Activated CD4-positive, alpha-beta T cell treated with anti-CD3 and anti-CD28 coated beads, Interleukin-2, amount 50 U/mL, for 1 hour (primary cell): ENCODE measurements at regions not wholly inside any gene's neighbourhood (a gene's known extent, or its start where the extent isn't known, plus 50 kb on each side); places are given as distances from the start of the nearest gene placed in this dataset.

Source experiments
- DNase-seq: peaks from one replicate; pipeline ENCODE4 v3.0.0-alpha.2; 2020

DNA sequence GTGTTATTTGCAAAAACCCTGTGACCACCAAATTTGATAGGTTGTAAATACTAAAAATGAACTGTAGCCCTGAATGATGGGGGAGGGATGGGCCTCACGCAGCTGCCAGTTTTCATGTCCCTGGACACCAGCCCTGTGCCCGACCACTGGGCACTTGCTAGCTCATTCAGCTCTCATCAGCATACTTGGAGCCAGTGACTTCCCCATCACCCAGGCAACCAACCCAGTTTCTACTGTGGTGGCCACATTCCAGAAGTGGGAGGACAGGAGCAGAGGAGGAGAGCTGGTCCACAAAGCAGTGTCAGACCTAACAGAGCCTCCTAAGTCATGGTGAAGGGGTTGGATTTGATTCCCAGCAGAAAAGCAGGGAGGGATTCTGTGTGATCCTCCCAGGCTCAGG, 128.2 kb downstream of the CPEB2 start:
- DNase-seq = no peak

DNA sequence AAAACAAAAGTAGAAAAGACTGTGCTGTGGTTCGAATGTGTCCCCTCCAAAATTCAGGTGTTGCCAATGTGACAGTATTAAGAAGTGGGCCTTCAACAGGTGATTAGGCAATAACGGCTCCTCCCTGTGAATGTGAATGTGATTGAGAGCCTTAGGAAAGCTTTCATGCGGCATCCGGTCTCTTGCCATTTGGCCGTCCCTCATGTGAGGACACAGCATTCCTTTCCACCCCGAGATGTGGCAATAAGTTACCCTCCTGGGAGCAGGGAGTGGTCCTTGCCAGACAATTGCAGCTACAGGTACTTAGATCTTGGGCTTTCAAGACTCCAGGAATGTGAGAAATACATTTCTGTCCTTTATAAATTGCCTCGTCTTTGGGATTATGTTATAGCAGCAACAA, 129.3 kb downstream of the CPEB2 start:
- DNase-seq = no peak

- no peak for DNase-seq
These were observed 130.5 kb downstream of the CPEB2 start for GRCh38 chr4:15132739-15133138.

GRCh38 chr4:15139599-15139998, 137.3 kb downstream of the CPEB2 start:
- DNase-seq = no peak

DNA sequence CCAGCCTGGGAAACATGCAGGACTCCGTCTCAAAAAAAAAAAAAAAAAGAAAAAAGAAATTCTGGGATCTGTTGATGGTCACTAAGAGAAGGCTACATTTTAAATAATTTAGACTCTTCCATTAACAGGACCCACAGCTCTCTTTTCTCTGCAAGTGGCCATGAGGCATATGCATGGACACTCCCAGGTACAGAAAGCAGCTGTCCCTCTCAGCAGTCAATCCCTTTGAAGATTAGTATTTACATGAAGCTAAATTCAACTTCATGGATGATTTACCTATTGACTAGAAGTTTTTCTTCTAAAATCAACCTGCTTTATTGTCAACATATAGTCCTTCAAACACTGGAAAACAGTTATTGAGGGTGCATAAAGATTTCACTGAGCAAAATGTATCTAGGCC, 139.9 kb downstream of the CPEB2 start:
- DNase-seq = no peak

GRCh38 chr4:15143551-15143950, 141.3 kb downstream of the CPEB2 start:
- no peak for DNase-seq

GRCh38 chr4:15144249-15144966, 142.1 kb downstream of the CPEB2 start:
- no peak for DNase-seq

DNA sequence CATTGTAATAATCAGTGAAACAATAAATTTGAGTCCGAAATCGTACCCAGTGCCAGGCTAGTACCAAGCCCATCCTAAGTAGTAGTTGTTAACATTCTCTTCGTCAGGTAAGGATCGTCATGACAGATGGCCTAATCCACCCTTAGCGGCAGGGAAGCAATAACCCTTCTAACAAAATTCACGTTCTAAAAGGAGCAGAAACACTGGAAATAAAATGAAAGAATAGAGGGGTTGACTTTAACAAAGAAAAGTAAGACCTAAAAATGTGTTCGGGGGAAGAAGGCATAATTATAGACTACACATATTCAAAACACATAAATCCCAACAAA, 142.7 kb downstream of the CPEB2 start:
- no peak for DNase-seq

- DNase-seq = no peak
These were observed 143.4 kb downstream of the CPEB2 start for GRCh38 chr4:15145709-15146108.

DNA sequence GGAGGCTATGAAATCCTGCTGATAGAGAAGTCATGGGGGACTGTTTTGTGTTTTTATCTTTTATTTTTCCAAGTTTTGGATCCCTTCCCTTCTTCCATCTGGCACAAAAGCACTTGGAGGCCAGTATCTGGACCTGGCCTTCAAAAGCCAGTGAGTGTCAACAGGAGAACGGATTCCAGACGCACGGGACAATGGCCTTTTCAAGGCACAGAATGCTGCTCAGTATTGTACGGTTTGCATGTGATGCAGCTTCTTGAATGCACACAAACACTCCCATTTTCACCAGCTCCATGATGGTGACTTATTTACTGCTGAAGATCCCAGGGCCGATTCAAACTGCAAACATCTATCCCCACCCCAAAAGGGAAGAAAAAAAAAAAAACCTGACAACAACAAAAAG, 145.4 kb downstream of the CPEB2 start:
- DNase-seq = no peak

GRCh38 chr4:15148199-15148598, 145.9 kb downstream of the CPEB2 start:
- DNase-seq = no peak

DNA sequence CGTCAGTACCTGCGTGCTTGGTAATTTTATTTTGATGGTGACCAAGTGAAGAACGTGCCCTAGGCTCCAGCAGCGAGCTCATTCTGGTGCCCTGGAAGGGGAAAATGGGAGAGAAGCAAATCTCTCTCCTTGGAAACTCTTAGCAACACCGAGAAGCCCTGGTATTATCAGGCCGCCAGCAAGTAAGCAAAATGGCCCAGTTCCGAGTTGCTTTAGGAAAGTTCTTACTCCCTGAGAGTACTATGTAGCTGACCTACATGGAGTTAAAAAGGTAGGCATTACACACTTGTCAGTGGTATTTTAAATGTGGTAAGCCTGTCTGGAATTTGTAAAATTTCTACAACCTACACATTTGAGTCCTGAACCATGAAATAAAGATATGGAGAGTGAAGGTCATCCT, 146.4 kb downstream of the CPEB2 start:
- no peak for DNase-seq

DNA sequence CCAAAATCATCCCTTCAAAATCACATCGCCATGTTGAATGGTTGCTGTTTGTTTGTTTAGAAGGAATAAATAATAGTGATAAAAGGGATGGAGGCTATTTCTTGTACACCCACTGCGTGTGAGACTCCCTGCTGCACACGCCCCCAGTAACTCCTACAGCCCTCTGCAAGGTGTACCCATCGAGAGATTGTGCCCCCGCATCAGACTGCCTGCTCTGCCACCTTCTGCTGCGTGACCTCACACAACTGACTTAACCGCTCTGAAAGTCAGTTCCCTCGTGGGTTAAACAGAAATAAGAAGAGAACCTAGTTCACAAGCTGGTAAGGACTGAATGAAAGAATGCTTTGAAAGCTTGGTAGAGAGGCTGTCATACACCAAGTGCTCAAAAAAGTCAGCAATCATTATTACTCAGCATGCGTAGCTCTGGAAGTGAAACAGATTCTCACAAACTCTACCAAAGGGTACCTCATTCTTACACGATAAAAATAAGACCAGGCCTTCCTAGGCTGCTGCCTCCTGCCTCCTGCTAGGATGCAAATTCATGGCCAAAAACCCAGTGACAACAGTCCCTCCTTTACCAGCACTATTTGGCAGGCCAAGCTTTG, 147.1 kb downstream of the CPEB2 start:
- no peak for DNase-seq

DNA sequence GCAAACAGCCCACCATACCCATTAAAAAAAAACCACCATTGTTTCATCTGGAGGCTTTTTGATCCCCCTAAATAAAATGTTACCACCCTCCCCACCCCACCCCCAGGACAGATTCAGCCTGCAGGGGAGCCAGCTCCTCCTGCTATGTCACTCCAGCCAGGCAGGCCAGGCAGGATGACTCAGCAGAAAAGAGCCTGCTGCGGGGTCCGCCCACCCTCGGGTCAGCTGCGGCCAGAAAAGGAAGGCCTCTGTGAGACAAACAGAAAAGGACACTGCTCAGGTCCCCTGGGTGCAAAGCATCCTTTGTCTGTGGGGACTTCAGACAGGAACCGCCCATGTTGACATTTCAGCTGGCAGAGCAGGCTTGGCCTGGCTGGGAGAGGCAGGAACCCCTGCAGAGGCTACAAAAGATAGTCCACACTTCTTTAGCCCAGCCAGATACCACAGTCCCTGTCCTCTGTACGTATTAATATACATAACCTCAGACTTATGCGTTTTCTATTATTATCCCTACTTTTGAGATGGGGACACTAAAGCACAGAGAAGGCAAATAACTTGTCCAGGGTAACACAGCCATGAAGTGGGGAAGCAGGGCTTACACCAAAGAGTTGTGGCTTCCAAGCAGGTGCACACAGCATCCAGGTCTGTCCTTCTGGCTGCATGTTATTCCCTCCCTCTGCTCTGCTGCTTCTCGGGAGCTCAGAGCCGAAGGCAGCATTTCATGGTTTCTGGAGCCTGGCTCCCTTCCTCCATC, 147.7 kb downstream of the CPEB2 start:
- DNase-seq = no peak

DNA sequence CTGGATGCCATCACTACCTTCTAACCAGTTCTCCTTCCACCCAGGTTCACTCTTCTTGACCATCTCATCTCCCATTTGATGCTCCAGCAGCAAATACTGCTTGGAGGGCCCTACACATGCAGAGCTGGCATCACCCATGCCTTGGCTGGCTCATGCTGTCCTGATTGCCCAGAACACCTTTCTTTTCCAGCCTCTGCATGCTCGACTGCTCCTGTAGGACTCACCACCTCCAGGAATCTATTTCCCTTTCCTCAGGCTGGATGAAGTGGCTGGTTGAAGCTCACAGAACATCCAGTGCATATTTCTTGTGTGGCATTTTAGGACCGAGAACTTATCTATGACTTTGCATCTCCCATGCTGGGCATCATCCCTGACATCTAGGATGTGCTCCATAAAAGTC, 148.3 kb downstream of the CPEB2 start:
- no peak for DNase-seq

DNA sequence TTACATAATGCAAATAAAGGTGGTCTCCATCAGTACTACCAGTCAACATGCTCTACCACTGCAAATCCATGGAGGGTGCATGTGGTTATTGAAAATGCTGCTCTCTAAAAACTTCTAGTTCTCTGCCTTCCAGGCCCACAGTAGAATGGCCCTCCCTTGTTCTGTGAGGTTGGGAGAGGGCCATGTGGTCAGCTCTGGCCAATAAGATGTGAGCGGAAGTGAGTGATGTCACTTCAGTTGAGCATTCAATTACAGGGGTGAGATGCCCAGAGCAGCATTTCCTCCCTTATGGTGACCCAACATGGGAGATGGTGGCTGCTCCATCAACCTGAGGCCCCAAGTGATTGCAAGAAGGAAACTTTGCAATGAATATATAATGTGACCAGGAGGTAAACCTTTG, 148.8 kb downstream of the CPEB2 start:
- DNase-seq = no peak

- no peak for DNase-seq
These were observed 151.4 kb downstream of the CPEB2 start for GRCh38 chr4:15153662-15154061.

DNA sequence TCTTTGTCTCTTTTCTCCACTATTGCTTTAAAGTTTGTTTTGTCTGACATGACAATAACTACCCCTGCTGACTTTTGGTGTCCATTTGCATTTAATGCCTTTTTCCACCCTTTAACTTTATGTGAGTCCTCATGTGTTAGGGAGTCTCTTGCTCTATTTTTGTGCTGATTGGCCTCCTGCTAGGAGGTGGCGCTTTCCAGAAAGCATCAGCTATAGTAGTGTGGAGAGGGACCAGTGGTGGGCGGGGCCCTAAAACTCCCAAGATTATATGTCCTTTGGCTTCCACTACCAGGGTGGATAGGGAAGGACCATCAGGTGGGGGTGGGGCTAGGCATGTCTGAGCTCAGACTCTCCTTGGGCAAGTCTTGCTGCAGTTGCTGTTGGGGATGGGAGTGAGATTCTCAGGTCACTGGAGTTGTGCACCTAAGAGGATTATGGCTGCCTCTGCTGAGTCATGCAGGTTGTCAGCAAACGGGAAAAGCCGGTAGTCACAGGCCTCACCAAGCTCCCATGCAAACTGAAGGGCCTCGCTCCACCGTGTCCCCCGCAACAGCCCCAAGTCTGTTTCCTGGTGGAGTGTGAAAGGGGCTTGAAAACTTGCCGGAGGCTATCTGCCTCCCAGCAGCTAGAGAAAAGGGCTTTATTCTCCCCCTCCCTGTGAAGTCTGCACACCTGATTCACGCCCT, 156.3 kb downstream of the CPEB2 start:
- no peak for DNase-seq

DNA sequence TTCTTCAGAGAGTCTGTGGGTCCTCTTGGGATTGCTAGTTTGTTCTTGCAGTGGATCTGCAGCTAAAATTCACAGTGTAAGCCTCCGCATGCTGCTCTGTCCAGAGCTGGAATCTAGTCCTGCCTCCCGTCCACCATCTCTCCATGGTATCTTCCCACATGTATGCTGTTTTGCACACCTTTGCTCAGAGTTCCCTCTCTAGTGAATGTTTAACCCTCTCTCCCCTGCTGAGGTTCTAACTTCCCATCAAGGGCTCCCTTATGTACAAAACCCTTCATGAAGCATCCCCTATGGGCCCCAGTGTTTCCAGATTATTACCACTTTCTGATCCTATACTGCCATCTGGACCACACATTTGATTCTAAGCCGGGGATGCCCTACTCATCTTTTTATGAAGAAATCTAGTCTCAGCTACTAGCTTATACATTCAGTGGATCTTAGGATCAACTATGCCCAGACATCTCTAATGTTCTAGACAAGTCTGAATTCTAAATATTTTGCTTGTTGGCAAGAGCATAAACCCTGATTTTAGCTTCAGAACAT, 157.3 kb downstream of the CPEB2 start:
- no peak for DNase-seq

- DNase-seq = no peak
These were observed 159.2 kb downstream of the CPEB2 start for GRCh38 chr4:15161439-15161838.

- DNase-seq = no peak
These were observed 159.8 kb downstream of the CPEB2 start for GRCh38 chr4:15162046-15162445.

DNA sequence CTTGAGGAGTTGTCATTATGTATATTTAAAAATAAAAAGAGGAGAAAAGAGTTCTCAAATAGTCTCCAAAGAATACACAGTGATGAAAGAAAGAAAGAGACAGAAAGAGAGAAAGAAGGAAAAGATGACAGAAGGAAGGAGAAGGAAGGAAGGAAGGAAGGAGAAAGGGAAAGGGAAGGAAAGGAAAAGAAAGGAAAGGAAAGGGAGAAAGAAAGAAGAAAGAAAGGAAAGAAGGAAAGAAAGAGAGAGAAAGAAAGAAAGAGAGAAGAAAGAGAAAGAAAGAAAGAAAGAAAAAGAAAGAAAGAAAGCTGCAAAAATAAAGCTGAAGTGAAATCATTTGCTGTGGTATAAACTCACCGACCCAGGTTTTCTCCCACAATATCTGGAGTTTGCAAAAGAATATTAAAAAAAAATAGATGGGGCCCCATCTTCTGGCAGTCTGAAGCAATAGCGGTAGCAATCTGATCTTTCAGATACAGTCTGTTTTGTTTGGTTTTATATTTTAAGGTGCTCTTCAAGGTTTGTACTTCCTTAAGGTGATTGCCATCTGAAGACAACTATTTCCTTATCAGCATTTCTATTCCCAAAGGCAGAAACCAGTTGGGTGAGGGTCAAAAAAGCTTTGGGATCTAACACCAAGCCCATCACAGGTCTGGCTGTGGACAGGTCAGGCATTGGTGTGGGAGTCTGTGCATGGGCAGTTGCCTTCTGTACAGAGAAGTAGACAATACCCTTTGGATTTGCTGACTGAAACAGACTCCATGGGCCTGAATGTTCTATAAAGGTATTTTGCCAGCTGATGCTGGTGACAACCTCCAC, 160.4 kb downstream of the CPEB2 start:
- no peak for DNase-seq

- no peak for DNase-seq
These were observed 161.0 kb downstream of the CPEB2 start for GRCh38 chr4:15163284-15163645.
